HG03378 (cell line): ENCODE measurements at regions not wholly inside any gene's neighbourhood (a gene's known extent, or its start where the extent isn't known, plus 50 kb on each side); places are given as distances from the start of the nearest gene placed in this dataset.

ENCODE experiments used
- ATAC-seq: cut with Tn5 transposase; IDR thresholded peaks from one replicate; pipeline ENCODE4 v1.9.1; 2021; ENCODE audit warnings: mild to moderate bottlenecking, moderate library complexity; ENCODE audit not compliant: unreplicated experiment

- no peak for ATAC-seq
Measured at GRCh38 chr5:87099968-87100367, 167.7 kb upstream of the RASA1 start.

- ATAC-seq: no peak
Measured at GRCh38 chr5:87101321-87101720, 166.4 kb upstream of the RASA1 start.

- ATAC-seq: no peak
Measured at GRCh38 chr5:87102841-87103240, 164.8 kb upstream of the RASA1 start.

- peak; percentile 92 for ATAC-seq
Measured at GRCh38 chr5:87103616-87104287, 163.9 kb upstream of the RASA1 start.

- no peak for ATAC-seq
Measured at GRCh38 chr5:87105577-87105976, 162.1 kb upstream of the RASA1 start.

GRCh38 chr5:87109746-87110145, 157.9 kb upstream of the RASA1 start:
- no peak for ATAC-seq

GRCh38 chr5:87110721-87111120, 157.0 kb upstream of the RASA1 start:
- ATAC-seq: no peak

- no peak for ATAC-seq
Measured at GRCh38 chr5:87113861-87114260, 153.8 kb upstream of the RASA1 start.

- ATAC-seq: no peak
Measured at GRCh38 chr5:87114631-87115030, 153.1 kb upstream of the RASA1 start.

- no peak for ATAC-seq
Measured at GRCh38 chr5:87115839-87116364, 151.8 kb upstream of the RASA1 start.

GRCh38 chr5:87116825-87117512, 150.7 kb upstream of the RASA1 start:
- peak; percentile 87 for ATAC-seq

- ATAC-seq: no peak
Measured at GRCh38 chr5:87119588-87119987, 148.1 kb upstream of the RASA1 start.

- ATAC-seq: peak; percentile 36
Measured at GRCh38 chr5:87120518-87121303, 147.0 kb upstream of the RASA1 start.

- ATAC-seq: peak; percentile 81
Measured at GRCh38 chr5:87121304-87122150, 146.2 kb upstream of the RASA1 start.

- no peak for ATAC-seq
Measured at GRCh38 chr5:87122151-87122977, 145.3 kb upstream of the RASA1 start.

- ATAC-seq: no peak
Measured at GRCh38 chr5:87125766-87126165, 141.9 kb upstream of the RASA1 start.

- no peak for ATAC-seq
Measured at GRCh38 chr5:87126869-87127268, 140.8 kb upstream of the RASA1 start.

GRCh38 chr5:87127426-87127825, 140.3 kb upstream of the RASA1 start:
- ATAC-seq: peak; percentile 46

GRCh38 chr5:87127956-87128687, 139.6 kb upstream of the RASA1 start:
- ATAC-seq: no peak
